IMR-90 (cell line): ENCODE measurements at regions not wholly inside any gene's neighbourhood (a gene's known extent, or its start where the extent isn't known, plus 50 kb on each side); places are given as distances from the start of the nearest gene placed in this dataset.

ENCODE experiments used
- CEBPB ChIP-seq: IDR thresholded peaks from 2 replicates; pipeline ENCODE4 v1.6.1; 2012; ENCODE audit warnings: low read depth, low read length, improper control_type of control experiment
- CTCF ChIP-seq: conservative IDR thresholded peaks from 2 replicates; pipeline ENCODE4 v1.5.1; 2012; ENCODE audit warnings: mild to moderate bottlenecking, low read depth, low read length, improper control_type of control experiment
- NFE2L2 ChIP-seq: fragments of 150-350 bp; IDR thresholded peaks from 2 replicates; pipeline ENCODE4 v1.6.1; 2016; ENCODE audit warnings: low read depth, mild to moderate bottlenecking, low read length
- POLR2A ChIP-seq: IDR thresholded peaks from 2 replicates; pipeline ENCODE4 v1.6.1; 2012; ENCODE audit warnings: mild to moderate bottlenecking, low read depth, low read length

- TF ChIP-seq CEBPB (no peak), CTCF (no peak), NFE2L2 (no peak), POLR2A (no peak)
Observed at GRCh38 chr16:60636117-60636516, 1400.1 kb downstream of the CDH8 start.
